ENCODE measurements at regions not wholly inside any gene's neighbourhood (a gene's known extent, or its start where the extent isn't known, plus 50 kb on each side); places are given as distances from the start of the nearest gene placed in this dataset.

DNA sequence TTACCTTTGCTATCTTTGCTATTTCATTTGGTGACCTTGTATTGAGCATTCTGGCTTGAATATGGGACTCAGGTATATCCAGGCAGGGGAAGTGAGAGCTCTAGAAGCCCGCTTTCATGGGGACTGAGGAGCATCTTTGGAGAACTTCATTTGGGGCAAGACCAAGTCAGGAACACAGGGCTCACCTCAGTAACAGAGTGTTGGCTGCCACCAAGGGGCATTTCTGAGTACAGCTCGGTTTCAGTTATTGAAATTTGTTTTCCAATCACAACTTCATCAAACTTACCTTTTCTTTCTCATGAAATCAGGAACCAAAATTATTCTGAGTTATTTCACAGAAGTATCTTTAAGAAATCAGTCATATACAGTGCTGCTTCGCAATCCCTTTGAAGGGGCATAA lies 337.2 kb downstream of the C7orf25 start:
- H3K9me2 ChIP-seq (ENCODE audit: insufficient read depth, low read length) = no peaks in the 10 kb centered on the region
- no peaks in the 10 kb centered on the region for H3F3A ChIP-seq (ENCODE audit: insufficient read depth, low read length, poor library complexity, severe bottlenecking)
- TF ChIP-seq RAD21 (conservative IDR thresholded peaks at IDR 0.05) (peak; percentile 51), EP300 (conservative IDR thresholded peaks at IDR 0.05; ENCODE audit: poor library complexity, severe bottlenecking) (no peak), EZH2 (IDR thresholded peaks at IDR 0.05; ENCODE audit: borderline replicate concordance, insufficient read depth, low read length, poor library complexity, severe bottlenecking) (no peak), SMC3 (conservative IDR thresholded peaks at IDR 0.05; ENCODE audit: poor library complexity) (peak; percentile 54), MXI1 (conservative IDR thresholded peaks at IDR 0.05; ENCODE audit: poor library complexity, severe bottlenecking) (no peak), TAF1 (IDR thresholded peaks at IDR 0.05; ENCODE audit: low read depth) (no peak), POLR2AphosphoS5 (IDR thresholded peaks at IDR 0.05) (no peak)
- TF ChIP-seq, protein P1, sequence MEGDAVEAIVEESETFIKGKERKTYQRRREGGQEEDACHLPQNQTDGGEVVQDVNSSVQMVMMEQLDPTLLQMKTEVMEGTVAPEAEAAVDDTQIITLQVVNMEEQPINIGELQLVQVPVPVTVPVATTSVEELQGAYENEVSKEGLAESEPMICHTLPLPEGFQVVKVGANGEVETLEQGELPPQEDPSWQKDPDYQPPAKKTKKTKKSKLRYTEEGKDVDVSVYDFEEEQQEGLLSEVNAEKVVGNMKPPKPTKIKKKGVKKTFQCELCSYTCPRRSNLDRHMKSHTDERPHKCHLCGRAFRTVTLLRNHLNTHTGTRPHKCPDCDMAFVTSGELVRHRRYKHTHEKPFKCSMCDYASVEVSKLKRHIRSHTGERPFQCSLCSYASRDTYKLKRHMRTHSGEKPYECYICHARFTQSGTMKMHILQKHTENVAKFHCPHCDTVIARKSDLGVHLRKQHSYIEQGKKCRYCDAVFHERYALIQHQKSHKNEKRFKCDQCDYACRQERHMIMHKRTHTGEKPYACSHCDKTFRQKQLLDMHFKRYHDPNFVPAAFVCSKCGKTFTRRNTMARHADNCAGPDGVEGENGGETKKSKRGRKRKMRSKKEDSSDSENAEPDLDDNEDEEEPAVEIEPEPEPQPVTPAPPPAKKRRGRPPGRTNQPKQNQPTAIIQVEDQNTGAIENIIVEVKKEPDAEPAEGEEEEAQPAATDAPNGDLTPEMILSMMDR (IDR thresholded peaks at IDR 0.05; ENCODE audit: poor library complexity, severe bottlenecking) = peak; percentile 47
- TF ChIP-seq, protein P2, sequence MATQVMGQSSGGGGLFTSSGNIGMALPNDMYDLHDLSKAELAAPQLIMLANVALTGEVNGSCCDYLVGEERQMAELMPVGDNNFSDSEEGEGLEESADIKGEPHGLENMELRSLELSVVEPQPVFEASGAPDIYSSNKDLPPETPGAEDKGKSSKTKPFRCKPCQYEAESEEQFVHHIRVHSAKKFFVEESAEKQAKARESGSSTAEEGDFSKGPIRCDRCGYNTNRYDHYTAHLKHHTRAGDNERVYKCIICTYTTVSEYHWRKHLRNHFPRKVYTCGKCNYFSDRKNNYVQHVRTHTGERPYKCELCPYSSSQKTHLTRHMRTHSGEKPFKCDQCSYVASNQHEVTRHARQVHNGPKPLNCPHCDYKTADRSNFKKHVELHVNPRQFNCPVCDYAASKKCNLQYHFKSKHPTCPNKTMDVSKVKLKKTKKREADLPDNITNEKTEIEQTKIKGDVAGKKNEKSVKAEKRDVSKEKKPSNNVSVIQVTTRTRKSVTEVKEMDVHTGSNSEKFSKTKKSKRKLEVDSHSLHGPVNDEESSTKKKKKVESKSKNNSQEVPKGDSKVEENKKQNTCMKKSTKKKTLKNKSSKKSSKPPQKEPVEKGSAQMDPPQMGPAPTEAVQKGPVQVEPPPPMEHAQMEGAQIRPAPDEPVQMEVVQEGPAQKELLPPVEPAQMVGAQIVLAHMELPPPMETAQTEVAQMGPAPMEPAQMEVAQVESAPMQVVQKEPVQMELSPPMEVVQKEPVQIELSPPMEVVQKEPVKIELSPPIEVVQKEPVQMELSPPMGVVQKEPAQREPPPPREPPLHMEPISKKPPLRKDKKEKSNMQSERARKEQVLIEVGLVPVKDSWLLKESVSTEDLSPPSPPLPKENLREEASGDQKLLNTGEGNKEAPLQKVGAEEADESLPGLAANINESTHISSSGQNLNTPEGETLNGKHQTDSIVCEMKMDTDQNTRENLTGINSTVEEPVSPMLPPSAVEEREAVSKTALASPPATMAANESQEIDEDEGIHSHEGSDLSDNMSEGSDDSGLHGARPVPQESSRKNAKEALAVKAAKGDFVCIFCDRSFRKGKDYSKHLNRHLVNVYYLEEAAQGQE (IDR thresholded peaks at IDR 0.05; ENCODE audit: borderline replicate concordance) = no peak
- no peaks in the 10 kb centered on the region for H4K20me1 ChIP-seq (ENCODE audit: insufficient read depth)
- no peak overlapping the region for H3K4me2 ChIP-seq (ENCODE audit: low read length)
- H2AFZ ChIP-seq (ENCODE audit: low read depth, low read length) = no peak overlapping the region
- no peaks in the 10 kb centered on the region for H3K9me3 ChIP-seq (ENCODE audit: low read length)
- H3K27ac ChIP-seq (ENCODE audit: low read length) = no peak overlapping the region
- H3K27me3 ChIP-seq (ENCODE audit: insufficient read depth, low read depth, low read length) = no peaks in the 10 kb centered on the region
- no peaks in the 10 kb centered on the region for H3K79me2 ChIP-seq (replicated peaks; ENCODE audit: insufficient read depth, low read length)
- H3K36me3 ChIP-seq (ENCODE audit: insufficient read depth, low read length) = no peaks in the 10 kb centered on the region
- no peak overlapping the region for H3K9ac ChIP-seq (ENCODE audit: low read length)
- H3K4me3 ChIP-seq (ENCODE audit: low read length) = no peak overlapping the region

DNA sequence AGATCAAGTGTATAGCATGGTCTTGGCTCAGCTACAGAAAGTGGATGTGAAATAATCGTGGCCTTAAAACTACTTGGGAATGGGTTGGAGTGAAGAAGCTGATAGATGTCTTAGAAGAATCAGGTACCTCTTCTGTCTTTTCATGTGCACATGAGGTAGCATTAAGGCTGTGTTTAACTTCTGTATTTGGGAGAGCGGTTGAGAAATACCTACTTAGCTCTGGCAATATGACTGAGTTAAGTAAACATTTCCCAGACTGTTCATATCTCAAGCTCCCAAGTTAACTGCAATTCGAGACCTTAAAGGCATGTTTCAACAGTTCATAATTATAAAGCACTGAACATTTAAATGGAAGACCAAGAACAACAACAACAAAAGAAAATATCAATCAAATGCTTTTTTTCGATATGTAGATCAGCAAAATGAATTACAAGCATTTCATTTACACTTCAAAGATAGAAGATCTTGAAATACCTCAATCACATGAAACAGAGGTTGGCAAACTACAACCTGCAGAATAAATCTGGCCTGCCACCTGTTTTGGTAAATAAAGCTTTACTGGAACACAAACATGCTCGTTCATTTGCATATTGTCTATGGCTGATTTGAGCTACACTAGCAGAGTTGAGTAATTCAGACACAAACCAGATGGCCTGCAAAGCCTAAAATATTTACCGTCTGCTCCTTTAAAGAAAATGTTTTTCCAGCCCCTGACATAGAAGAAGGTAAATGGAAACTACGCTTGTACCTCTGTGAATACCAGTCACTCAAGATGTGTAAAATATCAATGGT lies 337.1 kb upstream of the GLI3 start:
- no peak overlapping the region for H2AFZ ChIP-seq (ENCODE audit: low read depth, low read length)

More for the DNA sequence above, 337.1 kb upstream of the GLI3 start:
- H3K4me2 ChIP-seq (ENCODE audit: low read length) = no peak overlapping the region
- no peaks in the 10 kb centered on the region for H3K36me3 ChIP-seq (ENCODE audit: insufficient read depth, low read length)
- H3F3A ChIP-seq (ENCODE audit: insufficient read depth, low read length, poor library complexity, severe bottlenecking) = no peaks in the 10 kb centered on the region
- no peak overlapping the region for H3K4me3 ChIP-seq (ENCODE audit: low read length)
- no peak overlapping the region for H3K9ac ChIP-seq (ENCODE audit: low read length)
- no peaks in the 10 kb centered on the region for H3K27me3 ChIP-seq (ENCODE audit: insufficient read depth, low read depth, low read length)
- H3K27ac ChIP-seq (ENCODE audit: low read length) = no peak overlapping the region
- H4K20me1 ChIP-seq (ENCODE audit: insufficient read depth) = no peaks in the 10 kb centered on the region
- no peaks in the 10 kb centered on the region for H3K9me3 ChIP-seq (ENCODE audit: low read length)
- TF ChIP-seq, protein P1 (IDR thresholded peaks at IDR 0.05; ENCODE audit: poor library complexity, severe bottlenecking) = no peak
- TF ChIP-seq RAD21 (conservative IDR thresholded peaks at IDR 0.05) (no peak), SMC3 (conservative IDR thresholded peaks at IDR 0.05; ENCODE audit: poor library complexity) (no peak), EZH2 (IDR thresholded peaks at IDR 0.05; ENCODE audit: borderline replicate concordance, insufficient read depth, low read length, poor library complexity, severe bottlenecking) (no peak), TAF1 (IDR thresholded peaks at IDR 0.05; ENCODE audit: low read depth) (no peak), POLR2AphosphoS5 (IDR thresholded peaks at IDR 0.05) (no peak), MXI1 (conservative IDR thresholded peaks at IDR 0.05; ENCODE audit: poor library complexity, severe bottlenecking) (no peak), EP300 (conservative IDR thresholded peaks at IDR 0.05; ENCODE audit: poor library complexity, severe bottlenecking) (no peak)
- TF ChIP-seq, protein P2 (IDR thresholded peaks at IDR 0.05; ENCODE audit: borderline replicate concordance) = no peak
- H3K9me2 ChIP-seq (ENCODE audit: insufficient read depth, low read length) = no peaks in the 10 kb centered on the region
- no peaks in the 10 kb centered on the region for H3K79me2 ChIP-seq (replicated peaks; ENCODE audit: insufficient read depth, low read length)

Measured in neural cell (in vitro differentiated cells).